ENCODE measurements at regions not wholly inside any gene's neighbourhood (a gene's known extent, or its start where the extent isn't known, plus 50 kb on each side); places are given as distances from the start of the nearest gene placed in this dataset.
"Not testable (repeated sequence)": the region's sequence is repeated elsewhere in the genome, so short reads cannot be mapped to it uniquely, and the experiment has no call there.

- DNase-seq: no peak
- Mint-ChIP-seq H3K27me3 (ENCODE audit: unreplicated experiment) (peaks cover 36% of the 10 kb centered on the region), H3K4me1 (ENCODE audit: low read depth, unreplicated experiment) (no peaks in the 10 kb centered on the region), H3K4me3 (ENCODE audit: unreplicated experiment) (no peak overlapping the region), H3K36me3 (ENCODE audit: unreplicated experiment) (peaks cover 33% of the 10 kb centered on the region), H3K27ac (ENCODE audit: unreplicated experiment) (no peak overlapping the region), H3K9me3 (ENCODE audit: unreplicated experiment) (peaks cover 76% of the 10 kb centered on the region)
- no peak for TF ChIP-seq CTCF (IDR thresholded peaks at IDR 0.05; ENCODE audit: partially characterized antibody, unreplicated experiment)
Observed at GRCh38 chr15:22240986-22241385, 160.7 kb downstream of the OR4M2 start.

DNA sequence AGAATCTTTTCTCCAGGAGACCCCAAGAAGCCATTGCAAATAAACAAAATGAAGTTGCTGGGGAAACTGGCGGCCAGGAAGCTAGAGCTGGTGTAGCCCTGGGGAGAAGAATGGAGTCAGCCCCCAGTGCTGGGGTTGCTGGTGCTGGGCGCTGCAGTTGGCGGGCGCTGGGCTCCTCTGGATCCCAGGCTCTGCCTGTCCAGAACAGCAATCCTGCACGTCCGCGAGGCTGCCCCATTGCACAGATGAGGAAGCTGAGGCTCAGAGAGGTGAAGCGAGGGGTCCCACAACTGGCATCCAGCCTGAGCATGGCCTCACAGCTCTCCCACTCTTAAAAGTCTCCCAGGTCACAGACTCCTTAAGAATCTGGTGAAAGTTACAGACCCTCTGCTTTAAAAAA is 161.1 kb downstream of the OR4M2 start:
- Mint-ChIP-seq H3K9me3 (ENCODE audit: unreplicated experiment) (peaks cover 76% of the 10 kb centered on the region), H3K27ac (ENCODE audit: unreplicated experiment) (no peak overlapping the region), H3K4me1 (ENCODE audit: low read depth, unreplicated experiment) (no peaks in the 10 kb centered on the region), H3K36me3 (ENCODE audit: unreplicated experiment) (peaks cover 34% of the 10 kb centered on the region), H3K27me3 (ENCODE audit: unreplicated experiment) (peaks cover 37% of the 10 kb centered on the region), H3K4me3 (ENCODE audit: unreplicated experiment) (no peak overlapping the region)
- no peak for TF ChIP-seq CTCF (IDR thresholded peaks at IDR 0.05; ENCODE audit: partially characterized antibody, unreplicated experiment)
- DNase-seq: no peak

GRCh38 chr15:22242311-22242710 is 162.0 kb downstream of the OR4M2 start:
- not testable (repeated sequence) for H3K27ac Mint-ChIP-seq (ENCODE audit: unreplicated experiment); DNase-seq; H3K4me3 Mint-ChIP-seq (ENCODE audit: unreplicated experiment); H3K4me1 Mint-ChIP-seq (ENCODE audit: low read depth, unreplicated experiment)
- Mint-ChIP-seq H3K27me3 (ENCODE audit: unreplicated experiment) (peaks cover 31% of the 10 kb centered on the region), H3K36me3 (ENCODE audit: unreplicated experiment) (peaks cover 29% of the 10 kb centered on the region), H3K9me3 (ENCODE audit: unreplicated experiment) (peaks cover 73% of the 10 kb centered on the region)

- no peak overlapping the region for H3K27ac Mint-ChIP-seq (ENCODE audit: unreplicated experiment)
- peaks cover 21% of the 10 kb centered on the region for H3K36me3 Mint-ChIP-seq (ENCODE audit: unreplicated experiment)
- peaks cover 73% of the 10 kb centered on the region for H3K9me3 Mint-ChIP-seq (ENCODE audit: unreplicated experiment)
- H3K4me3 Mint-ChIP-seq (ENCODE audit: unreplicated experiment): no peak overlapping the region
- H3K27me3 Mint-ChIP-seq (ENCODE audit: unreplicated experiment): peaks cover 27% of the 10 kb centered on the region
- DNase-seq: no peak
- no peak for TF ChIP-seq CTCF (IDR thresholded peaks at IDR 0.05; ENCODE audit: partially characterized antibody, unreplicated experiment)
- H3K4me1 Mint-ChIP-seq (ENCODE audit: low read depth, unreplicated experiment): no peaks in the 10 kb centered on the region
Observed at GRCh38 chr15:22243440-22244130, 163.3 kb downstream of the OR4M2 start.

DNA sequence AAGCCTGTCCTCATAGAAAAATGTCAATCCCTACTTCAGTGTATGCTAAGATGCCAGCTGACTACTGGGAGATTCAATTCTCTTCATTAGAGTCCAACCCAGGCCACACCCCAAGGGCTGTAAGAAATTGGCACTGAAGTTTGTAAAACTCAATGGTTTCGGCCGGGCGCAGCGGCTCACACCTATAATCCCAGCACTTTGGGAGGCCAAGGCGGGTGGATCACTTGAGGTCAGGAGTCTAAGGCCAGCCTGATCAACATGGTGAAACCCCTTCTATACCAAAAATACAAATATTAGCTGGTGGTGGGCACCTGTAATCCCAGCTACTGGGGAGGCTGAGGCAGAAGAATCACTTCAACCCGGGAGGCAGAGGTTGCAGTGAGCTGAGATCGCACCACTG is 169.2 kb downstream of the OR4M2 start:
- Mint-ChIP-seq H3K9me3 (ENCODE audit: unreplicated experiment) (peaks cover 62% of the 10 kb centered on the region), H3K36me3 (ENCODE audit: unreplicated experiment) (peaks cover 24% of the 10 kb centered on the region), H3K27me3 (ENCODE audit: unreplicated experiment) (peaks cover 19% of the 10 kb centered on the region)
- not testable (repeated sequence) for DNase-seq; H3K27ac Mint-ChIP-seq (ENCODE audit: unreplicated experiment); H3K4me1 Mint-ChIP-seq (ENCODE audit: low read depth, unreplicated experiment); H3K4me3 Mint-ChIP-seq (ENCODE audit: unreplicated experiment)

DNA sequence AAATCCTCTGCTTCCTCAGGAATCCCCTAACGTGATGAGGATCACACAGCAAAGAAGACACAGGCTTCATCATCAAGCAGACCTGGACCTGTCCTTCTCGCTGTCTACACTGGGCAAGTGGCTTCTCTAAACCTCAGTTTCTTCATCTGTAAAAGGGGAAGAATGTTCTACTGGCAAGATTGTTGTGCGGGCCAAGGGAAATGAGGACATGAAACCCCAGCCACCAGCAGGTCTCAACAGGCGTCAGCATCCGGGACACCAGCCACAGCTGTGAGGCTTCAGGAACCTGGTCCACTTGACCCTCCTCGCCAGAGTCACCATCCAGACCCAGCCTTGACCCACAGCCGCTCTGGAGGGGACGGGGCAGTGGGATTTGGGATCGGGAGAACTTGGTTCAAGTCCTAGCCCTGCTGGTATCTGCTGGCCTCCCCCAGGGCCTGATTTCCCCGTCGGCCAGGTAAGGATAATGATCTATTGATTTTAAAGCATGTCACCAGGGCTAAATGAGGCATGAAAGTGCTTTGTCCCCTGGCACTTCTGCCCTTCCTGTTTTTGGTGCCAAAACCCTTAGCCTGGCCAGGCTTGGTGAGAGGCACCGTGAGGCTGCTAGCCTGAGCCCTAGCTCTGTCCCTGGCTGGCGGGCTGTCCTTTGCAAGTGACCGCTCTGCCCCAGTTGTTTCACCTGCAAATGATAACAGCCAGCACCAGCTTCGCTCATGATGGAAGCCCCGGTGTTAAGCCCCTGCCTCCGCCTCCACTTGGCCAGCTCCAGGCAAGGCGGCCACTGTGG is 170.4 kb downstream of the OR4M2 start:
- H3K4me3 Mint-ChIP-seq (ENCODE audit: unreplicated experiment); H3K27ac Mint-ChIP-seq (ENCODE audit: unreplicated experiment); DNase-seq; H3K4me1 Mint-ChIP-seq (ENCODE audit: low read depth, unreplicated experiment): not testable (repeated sequence)
- Mint-ChIP-seq H3K36me3 (ENCODE audit: unreplicated experiment) (peaks cover 29% of the 10 kb centered on the region), H3K9me3 (ENCODE audit: unreplicated experiment) (peaks cover 65% of the 10 kb centered on the region), H3K27me3 (ENCODE audit: unreplicated experiment) (peaks cover 26% of the 10 kb centered on the region)
